Adrenal gland (tissue), 9 donors: ENCODE measurements at regions not wholly inside any gene's neighbourhood (a gene's known extent, or its start where the extent isn't known, plus 50 kb on each side); places are given as distances from the start of the nearest gene placed in this dataset.

ENCODE experiments used
- DNase-seq, 7 donors: peaks; one replicate each; pipeline ENCODE4 v3.0.0-alpha.2; 2019 to 2020
- H3K27ac ChIP-seq, 5 donors: fragments of 200-600 bp; sonication (generic) in 4 of 5; 1 replicate in 3 of 5; 2 replicates in 2 of 5; pipeline versions ENCODE4 v1.5.1 to v1.8.0; 2016 to 2020; ENCODE audit warnings: mild to moderate bottlenecking in 1 of 5
- H3K27me3 ChIP-seq: fragments of 200-600 bp; 2 replicates; pipeline ENCODE4 v1.8.0; 2021
- H3K36me3 ChIP-seq, 2 donors: fragments of 200-600 bp; replicated peaks in 1 of 2; 1 replicate in 1 of 2; 2 replicates in 1 of 2; pipeline versions ENCODE4 v1.5.1 to v1.8.0; 2018 to 2022
- H3K4me1 ChIP-seq, 2 donors: fragments of 200-600 bp; replicated peaks in 1 of 2; 1 replicate in 1 of 2; 2 replicates in 1 of 2; pipeline versions ENCODE4 v1.5.1 to v1.8.0; 2018 to 2021
- H3K4me3 ChIP-seq, 4 donors: fragments of 200-600 bp; sonication (generic) in 3 of 4; one replicate each; pipeline ENCODE4 v1.5.1; 2016 to 2018
- H3K9me3 ChIP-seq, 3 donors: fragments of 200-600 bp; sonication (generic) in 1 of 3; replicated peaks in 1 of 3; 1 replicate in 2 of 3; 2 replicates in 1 of 3; pipeline versions ENCODE4 v1.5.1 to v1.8.0; 2016 to 2021
- POLR2A ChIP-seq, 2 donors: fragments of 450-650 bp; IDR thresholded peaks; one replicate each; pipeline ENCODE4 v1.6.1; 2017; ENCODE audit warnings: antibody characterized with exemption in 2 of 2, mild to moderate bottlenecking in 2 of 2, moderate library complexity in 1 of 2
- WGBS, 4 donors: extraction: QIAGEN DNeasy Blood & Tissue Kit in 2 of 4; methylation state at CpG; one replicate each; pipeline versions ENCODE4 v1.1.5 to v1.1.7; 2013 to 2017; 5-methylcytosine and 5-hydroxymethylcytosine counted together
- intact Hi-C, 2 donors: fragments of 100-400 bp; cut with DNase I; formaldehyde crosslinking; loops; one replicate each; pipeline versions ENCODE4 v1.14.1 to v1.15.0; 2022 to 2023
- TF ChIP-seq, protein P1 (sequence below), 6 experiments: fragments of 450-650 bp in 4 of 6; fragments of 200-600 bp in 2 of 6; sonication (generic) in 1 of 6; IDR thresholded peaks; 1 replicate in 5 of 6; 2 replicates in 1 of 6; pipeline versions ENCODE4 v1.5.1 to v1.8.0; 2016 to 2021; ENCODE audit warnings: antibody characterized with exemption in 6 of 6, mild to moderate bottlenecking in 2 of 6, moderate library complexity in 1 of 6
- donor health status: healthy with polysubstance abuse.
- donor health status: Bipolar disorder and iron deficiency.
- donor health status: DM: yes; HTN: yes; CAD: no.
- donor health status: DM: no; HTN: no; CAD: no.
- donor health status: DM: no; HTN: no; CAD: no.

DNA sequence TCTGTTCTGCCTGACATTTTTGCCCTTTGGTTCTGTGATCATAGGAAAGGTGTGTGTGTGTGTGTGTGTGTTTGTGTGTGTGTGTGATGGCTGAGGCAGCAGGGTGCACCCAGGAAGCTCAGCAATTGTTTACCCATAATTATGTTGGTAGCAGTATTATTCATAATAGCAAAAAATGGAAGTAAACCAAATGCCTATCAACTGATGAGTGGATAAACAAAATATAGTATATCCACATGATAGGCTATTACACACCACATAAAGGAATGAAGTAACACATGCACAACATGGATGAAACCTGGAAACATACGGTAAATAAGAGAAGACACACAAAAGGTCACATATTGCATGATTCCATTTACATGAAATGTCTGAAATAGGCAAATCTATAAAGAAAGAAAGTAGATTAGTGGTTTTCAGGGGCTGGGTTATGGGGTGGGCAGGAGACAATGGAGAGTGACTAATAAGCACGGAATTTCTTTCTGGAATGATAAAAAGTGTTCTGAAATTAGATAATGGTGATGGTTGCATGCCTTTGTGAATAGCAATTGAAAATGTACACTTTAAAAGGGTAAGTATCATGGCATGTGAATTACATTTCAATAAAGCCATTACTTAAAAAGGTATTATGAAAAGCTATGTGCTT lies 167.2 kb downstream of the POLR2M start:
- DNase-seq: no peak
- 76 to 89% (median 84%) methylated on average over 2 of the region's 2 CpGs for WGBS, 4 donors
- no peaks in the 10 kb centered on the region for H3K4me1 ChIP-seq
- peaks cover 31% of the 10 kb centered on the region for H3K27me3 ChIP-seq
- intact Hi-C loops: no loop called here
- TF ChIP-seq POLR2A (IDR thresholded peaks at IDR 0.05): no peak
- TF ChIP-seq, protein P1, sequence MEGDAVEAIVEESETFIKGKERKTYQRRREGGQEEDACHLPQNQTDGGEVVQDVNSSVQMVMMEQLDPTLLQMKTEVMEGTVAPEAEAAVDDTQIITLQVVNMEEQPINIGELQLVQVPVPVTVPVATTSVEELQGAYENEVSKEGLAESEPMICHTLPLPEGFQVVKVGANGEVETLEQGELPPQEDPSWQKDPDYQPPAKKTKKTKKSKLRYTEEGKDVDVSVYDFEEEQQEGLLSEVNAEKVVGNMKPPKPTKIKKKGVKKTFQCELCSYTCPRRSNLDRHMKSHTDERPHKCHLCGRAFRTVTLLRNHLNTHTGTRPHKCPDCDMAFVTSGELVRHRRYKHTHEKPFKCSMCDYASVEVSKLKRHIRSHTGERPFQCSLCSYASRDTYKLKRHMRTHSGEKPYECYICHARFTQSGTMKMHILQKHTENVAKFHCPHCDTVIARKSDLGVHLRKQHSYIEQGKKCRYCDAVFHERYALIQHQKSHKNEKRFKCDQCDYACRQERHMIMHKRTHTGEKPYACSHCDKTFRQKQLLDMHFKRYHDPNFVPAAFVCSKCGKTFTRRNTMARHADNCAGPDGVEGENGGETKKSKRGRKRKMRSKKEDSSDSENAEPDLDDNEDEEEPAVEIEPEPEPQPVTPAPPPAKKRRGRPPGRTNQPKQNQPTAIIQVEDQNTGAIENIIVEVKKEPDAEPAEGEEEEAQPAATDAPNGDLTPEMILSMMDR (IDR thresholded peaks at IDR 0.05): no peak
- no peak overlapping the region for H3K4me3 ChIP-seq
- H3K27ac ChIP-seq: no peak overlapping the region
- no peaks in the 10 kb centered on the region for H3K9me3 ChIP-seq
- H3K36me3 ChIP-seq: no peaks in the 10 kb centered on the region

DNA sequence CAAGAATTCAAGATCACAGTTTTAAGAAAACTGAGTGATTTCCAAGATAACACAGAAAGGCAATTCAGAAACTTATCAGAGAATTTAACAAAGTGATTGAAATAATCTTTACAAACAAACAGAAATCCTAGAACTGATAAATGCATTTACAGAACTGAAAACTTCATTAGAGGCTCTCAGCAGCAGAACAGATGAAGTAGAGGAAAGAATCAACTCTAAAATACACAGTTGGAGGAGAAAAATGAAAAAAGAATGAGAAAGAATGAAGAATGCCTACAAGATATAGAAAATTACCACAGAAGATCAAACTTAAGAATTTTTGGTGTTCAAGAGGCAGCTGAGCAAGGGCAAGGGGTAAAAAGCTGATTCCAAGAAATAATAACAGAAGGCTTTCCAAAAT lies 168.8 kb downstream of the POLR2M start:
- no peaks in the 10 kb centered on the region for H3K36me3 ChIP-seq
- no peak overlapping the region for H3K27ac ChIP-seq
- H3K4me3 ChIP-seq: no peak overlapping the region
- no peak for TF ChIP-seq POLR2A (IDR thresholded peaks at IDR 0.05)
- TF ChIP-seq, protein P1 (IDR thresholded peaks at IDR 0.05): no peak
- H3K27me3 ChIP-seq: peaks cover 20% of the 10 kb centered on the region
- intact Hi-C loops: no loop called here
- no peaks in the 10 kb centered on the region for H3K4me1 ChIP-seq
- no peak for DNase-seq
- H3K9me3 ChIP-seq: no peaks in the 10 kb centered on the region

DNA sequence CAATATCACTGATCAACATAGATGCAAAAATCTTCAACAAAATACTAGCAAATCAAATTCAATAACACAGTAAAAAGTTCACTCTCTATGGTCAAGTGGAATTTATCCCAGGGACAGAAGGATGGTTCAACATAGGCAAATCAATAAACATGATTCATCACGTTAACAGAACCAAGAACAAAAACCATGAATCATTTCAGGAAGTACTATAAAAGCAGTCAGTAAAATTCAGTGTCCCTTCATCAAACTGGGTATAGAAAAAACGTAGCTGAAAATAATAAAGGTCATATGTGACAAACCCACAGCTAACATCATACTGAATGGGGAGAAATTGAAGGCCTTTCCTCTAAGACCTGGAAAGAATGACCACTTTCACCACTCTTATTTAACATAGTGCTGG lies 172.1 kb downstream of the POLR2M start:
- Histone ChIP-seq H3K27ac (no peak overlapping the region), H3K9me3 (no peaks in the 10 kb centered on the region), H3K4me1 (no peaks in the 10 kb centered on the region), H3K4me3 (no peak overlapping the region), H3K36me3 (no peaks in the 10 kb centered on the region), H3K27me3 (no peaks in the 10 kb centered on the region)
- DNase-seq: no peak
- intact Hi-C loops: no loop called here
- TF ChIP-seq POLR2A (IDR thresholded peaks at IDR 0.05): no peak
- TF ChIP-seq, protein P1 (IDR thresholded peaks at IDR 0.05): no peak
- WGBS, 4 donors: 13 to 34% (median 32%) methylated on average over 2 of the region's 2 CpGs

DNA sequence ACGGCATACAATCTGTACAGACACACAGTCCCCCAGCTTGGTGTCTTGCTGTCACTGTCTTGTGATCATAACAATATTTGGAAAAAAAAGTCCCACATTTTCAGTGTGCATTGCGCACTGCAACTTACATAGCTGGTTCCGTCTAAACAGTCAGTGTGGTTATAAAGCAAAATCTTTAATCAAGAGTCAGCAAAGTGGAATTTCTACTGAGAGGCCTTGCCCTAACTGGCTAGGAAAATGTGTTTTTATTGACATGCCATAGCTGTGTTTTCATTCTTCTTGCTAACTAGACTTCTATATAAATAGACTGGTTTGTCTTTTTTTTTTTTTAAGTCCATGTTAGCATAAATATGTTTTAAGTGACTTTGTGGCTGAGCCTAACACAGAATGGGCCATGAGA lies 174.8 kb downstream of the POLR2M start:
- Histone ChIP-seq H3K36me3 (no peaks in the 10 kb centered on the region), H3K27ac (no peak overlapping the region), H3K9me3 (no peaks in the 10 kb centered on the region), H3K27me3 (peaks cover 5% of the 10 kb centered on the region), H3K4me1 (no peaks in the 10 kb centered on the region), H3K4me3 (no peak overlapping the region)
- no peak for TF ChIP-seq POLR2A (IDR thresholded peaks at IDR 0.05)
- TF ChIP-seq, protein P1 (IDR thresholded peaks at IDR 0.05): no peak
- intact Hi-C loops: no loop called here
- WGBS, 4 donors: 91 to 94% (median 93%) methylated on average over 3 of the region's 3 CpGs
- DNase-seq: no peak
